ENCODE measurements at regions not wholly inside any gene's neighbourhood (a gene's known extent, or its start where the extent isn't known, plus 50 kb on each side); places are given as distances from the start of the nearest gene placed in this dataset.
A peak's percentile ranks its signal among the peaks of the same experiment; 100 is the strongest.

- no peak overlapping the region for H3K27ac ChIP-seq
- no peaks in the 10 kb centered on the region for H3K36me3 ChIP-seq (ENCODE audit: low read depth, missing control alignments)
- no peak for TF ChIP-seq POLR2A (IDR thresholded peaks at IDR 0.05)
- H3K27me3 ChIP-seq = no peaks in the 10 kb centered on the region
- H3K9me3 ChIP-seq = no peaks in the 10 kb centered on the region
- intact Hi-C loops (cut with DNase I; ENCODE audit: low total_unique reads) = no loop called here
- no peak for DNase-seq
- H3K4me3 ChIP-seq = no peak overlapping the region
- H3K4me1 ChIP-seq = peaks cover 8% of the 10 kb centered on the region
- WGBS, 2 donors = 80 to 87% methylated on average over 9 of the region's 9 CpGs
Observed at GRCh38 chr6:167437888-167438484, 113.1 kb downstream of the TTLL2 start.

DNA sequence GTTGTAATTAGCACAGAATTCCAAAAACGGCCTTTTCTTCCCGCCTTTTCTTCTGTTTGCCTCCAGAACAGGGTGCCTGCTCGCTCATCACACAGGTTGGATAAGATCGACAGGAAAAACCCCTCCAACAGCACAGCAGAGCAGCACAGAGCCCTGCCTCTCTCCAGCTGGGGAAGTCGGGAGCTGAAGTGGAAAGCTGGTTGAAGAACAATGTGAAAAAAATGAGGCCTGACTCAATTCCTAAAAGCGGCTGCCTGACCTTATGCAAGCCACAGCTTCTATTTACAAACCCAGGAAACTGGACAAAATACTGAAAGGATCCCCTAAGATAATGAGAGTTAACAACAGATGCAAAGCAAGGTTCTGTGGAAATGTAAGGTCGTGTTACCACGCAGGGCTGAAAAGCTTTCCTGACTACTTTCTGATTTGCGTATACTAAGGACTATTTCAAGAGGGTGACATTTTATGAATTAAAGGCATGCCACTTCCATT lies 116.9 kb downstream of the TTLL2 start:
- H3K9me3 ChIP-seq = no peaks in the 10 kb centered on the region
- TF ChIP-seq, protein P1, sequence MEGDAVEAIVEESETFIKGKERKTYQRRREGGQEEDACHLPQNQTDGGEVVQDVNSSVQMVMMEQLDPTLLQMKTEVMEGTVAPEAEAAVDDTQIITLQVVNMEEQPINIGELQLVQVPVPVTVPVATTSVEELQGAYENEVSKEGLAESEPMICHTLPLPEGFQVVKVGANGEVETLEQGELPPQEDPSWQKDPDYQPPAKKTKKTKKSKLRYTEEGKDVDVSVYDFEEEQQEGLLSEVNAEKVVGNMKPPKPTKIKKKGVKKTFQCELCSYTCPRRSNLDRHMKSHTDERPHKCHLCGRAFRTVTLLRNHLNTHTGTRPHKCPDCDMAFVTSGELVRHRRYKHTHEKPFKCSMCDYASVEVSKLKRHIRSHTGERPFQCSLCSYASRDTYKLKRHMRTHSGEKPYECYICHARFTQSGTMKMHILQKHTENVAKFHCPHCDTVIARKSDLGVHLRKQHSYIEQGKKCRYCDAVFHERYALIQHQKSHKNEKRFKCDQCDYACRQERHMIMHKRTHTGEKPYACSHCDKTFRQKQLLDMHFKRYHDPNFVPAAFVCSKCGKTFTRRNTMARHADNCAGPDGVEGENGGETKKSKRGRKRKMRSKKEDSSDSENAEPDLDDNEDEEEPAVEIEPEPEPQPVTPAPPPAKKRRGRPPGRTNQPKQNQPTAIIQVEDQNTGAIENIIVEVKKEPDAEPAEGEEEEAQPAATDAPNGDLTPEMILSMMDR (IDR thresholded peaks at IDR 0.05) = no peak
- TF ChIP-seq POLR2A (IDR thresholded peaks at IDR 0.05) = no peak
- no peak overlapping the region for H3K4me3 ChIP-seq
- no peaks in the 10 kb centered on the region for H3K27me3 ChIP-seq
- H3K4me1 ChIP-seq = peaks cover 8% of the 10 kb centered on the region
- H3K36me3 ChIP-seq (ENCODE audit: low read depth, missing control alignments) = no peaks in the 10 kb centered on the region
- 38 to 51% methylated on average over 9 of the region's 9 CpGs for WGBS, 2 donors
- peak; percentile 28 for DNase-seq
- H3K27ac ChIP-seq = peak overlapping the region; percentile 11 to 56
- intact Hi-C loops (cut with DNase I; ENCODE audit: low total_unique reads) = no loop called here

DNA sequence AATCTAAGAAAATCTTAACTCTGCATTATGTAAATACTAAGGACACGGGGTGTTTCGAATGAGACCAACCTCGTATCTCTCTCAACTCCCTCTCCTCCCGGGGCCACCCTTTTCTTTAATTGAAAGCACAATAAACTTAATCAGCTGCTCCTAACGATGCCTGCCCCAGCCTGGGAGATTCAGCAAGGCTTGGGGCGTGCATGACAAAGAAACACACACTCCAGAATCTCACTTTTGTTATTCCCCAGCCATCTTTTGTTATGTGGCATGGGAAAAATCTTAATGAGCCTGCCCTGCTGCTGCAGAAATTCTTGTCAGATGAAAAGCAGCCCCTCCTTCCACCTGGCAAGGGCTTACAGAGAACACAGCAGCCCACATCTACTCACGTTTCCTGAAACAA lies 117.4 kb downstream of the TTLL2 start:
- whole genome bisulfite sequencing, 2 donors = 42 to 49% methylated on average over 7 of the region's 7 CpGs
- Histone ChIP-seq H3K4me3 (no peak overlapping the region), H3K27me3 (no peaks in the 10 kb centered on the region), H3K36me3 (ENCODE audit: low read depth, missing control alignments) (no peaks in the 10 kb centered on the region), H3K27ac (peak overlapping the region in 1 of 2 donors; percentile 56), H3K9me3 (no peaks in the 10 kb centered on the region), H3K4me1 (peaks cover 8% of the 10 kb centered on the region)
- no peak for TF ChIP-seq POLR2A (IDR thresholded peaks at IDR 0.05)
- TF ChIP-seq, protein P1 (IDR thresholded peaks at IDR 0.05) = no peak
- no peak for DNase-seq
- intact Hi-C loops (cut with DNase I; ENCODE audit: low total_unique reads) = no loop called here

GRCh38 chr6:167442796-167443680 lies 118.2 kb downstream of the TTLL2 start:
- TF ChIP-seq, protein P1 (IDR thresholded peaks at IDR 0.05) = no peak
- no peak for TF ChIP-seq POLR2A (IDR thresholded peaks at IDR 0.05)
- Histone ChIP-seq H3K27ac (no peak overlapping the region), H3K4me1 (peaks cover 8% of the 10 kb centered on the region), H3K27me3 (no peaks in the 10 kb centered on the region), H3K4me3 (no peak overlapping the region), H3K9me3 (no peaks in the 10 kb centered on the region), H3K36me3 (ENCODE audit: low read depth, missing control alignments) (no peaks in the 10 kb centered on the region)
- no peak for DNase-seq
- intact Hi-C loops (cut with DNase I; ENCODE audit: low total_unique reads) = no loop called here
- 81 to 82% methylated on average over 15 of the region's 15 CpGs for WGBS, 2 donors

DNA sequence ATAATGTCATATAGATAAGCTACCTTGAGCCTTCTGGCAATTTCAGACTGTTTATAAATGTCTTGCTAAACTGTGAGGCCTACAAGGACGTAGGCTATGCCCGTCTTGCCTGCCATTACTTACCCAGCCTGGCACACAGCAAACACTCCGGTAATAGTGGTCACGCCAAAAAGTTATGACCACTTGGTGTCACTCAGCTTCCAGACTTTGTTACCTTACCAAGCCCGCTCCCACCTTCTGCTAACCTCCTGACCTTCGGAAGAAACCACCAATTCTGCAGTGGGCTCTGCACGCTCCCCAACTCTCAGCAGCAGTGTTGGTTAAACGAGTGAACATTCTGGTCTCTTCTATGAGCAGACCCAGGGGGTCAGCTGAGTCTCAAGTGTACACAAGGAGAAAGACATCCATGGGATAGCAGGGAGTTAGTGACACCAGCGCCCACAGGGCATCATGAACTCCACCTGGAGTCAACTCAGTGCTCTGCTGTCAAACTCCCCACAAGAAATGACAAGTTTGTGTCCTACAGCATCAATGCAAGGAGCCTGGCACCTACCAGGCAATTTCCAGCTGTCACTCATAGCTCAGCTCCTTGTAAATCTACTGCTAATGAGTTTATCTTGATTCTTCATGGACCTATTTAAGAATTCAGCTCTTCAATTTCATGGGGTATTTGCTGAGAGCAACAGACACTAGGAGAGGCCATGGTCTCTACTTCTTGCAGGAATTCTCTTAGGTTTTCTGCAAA lies 119.9 kb downstream of the TTLL2 start:
- Histone ChIP-seq H3K4me1 (peaks cover 8% of the 10 kb centered on the region), H3K27me3 (no peaks in the 10 kb centered on the region), H3K9me3 (no peaks in the 10 kb centered on the region), H3K4me3 (no peak overlapping the region), H3K27ac (no peak overlapping the region), H3K36me3 (ENCODE audit: low read depth, missing control alignments) (no peaks in the 10 kb centered on the region)
- WGBS, 2 donors = 95 to 97% methylated on average over 9 of the region's 9 CpGs
- TF ChIP-seq, protein P1 (IDR thresholded peaks at IDR 0.05) = no peak
- TF ChIP-seq POLR2A (IDR thresholded peaks at IDR 0.05) = no peak
- no peak for DNase-seq
- intact Hi-C loops (cut with DNase I; ENCODE audit: low total_unique reads) = no loop called here
